Keratinocyte (primary cell): ENCODE measurements at regions not wholly inside any gene's neighbourhood (a gene's known extent, or its start where the extent isn't known, plus 50 kb on each side); places are given as distances from the start of the nearest gene placed in this dataset.

Experiments used
- DNase-seq: peaks from one replicate; pipeline ENCODE4 v3.0.0-alpha.2; 2011; ENCODE audit warnings: low read depth, missing footprints, low spot score
- FAIRE-seq: peaks from 2 replicates; lab custom pipeline; 2011; peaks lifted over from hg19 to GRCh38; lab: Jason Lieb, UNC
- H2AFZ ChIP-seq: 2 replicates; pipeline ENCODE4 v1.6.0; 2012; ENCODE audit warnings: low read length, control low read depth, inconsistent platforms; ENCODE audit not compliant: control insufficient read depth
- H3K27ac ChIP-seq: 2 replicates; pipeline ENCODE4 v1.5.1; 2011; ENCODE audit warnings: low read length; ENCODE audit not compliant: control insufficient read depth, insufficient read depth
- H3K27me3 ChIP-seq: 3 replicates; pipeline ENCODE4 v1.6.0; 2011; ENCODE audit warnings: low read length; ENCODE audit not compliant: control insufficient read depth, insufficient read depth; ENCODE audit errors: extremely low read depth
- H3K36me3 ChIP-seq, 2 experiments: 2 replicates in 1 of 2; 3 replicates in 1 of 2; pipeline ENCODE4 v1.5.1; 2011; ENCODE audit warnings: low read length in 2 of 2, mild to moderate bottlenecking in 1 of 2; ENCODE audit not compliant: control insufficient read depth in 2 of 2, insufficient read depth in 2 of 2; ENCODE audit errors: extremely low read depth in 1 of 2
- H3K4me1 ChIP-seq: 3 replicates; pipeline ENCODE4 v1.5.1; 2011; ENCODE audit warnings: low read length; ENCODE audit not compliant: control insufficient read depth, insufficient read depth; ENCODE audit errors: extremely low read depth
- H3K4me2 ChIP-seq: 3 replicates; pipeline ENCODE4 v1.6.0; 2011; ENCODE audit warnings: low read depth, low read length; ENCODE audit not compliant: control insufficient read depth, insufficient read depth; ENCODE audit errors: extremely low read depth
- H3K4me3 ChIP-seq, 3 experiments: fragments of 200-600 bp in 1 of 3; sonication (generic) in 1 of 3; 2 replicates in 2 of 3; 3 replicates in 1 of 3; pipeline ENCODE4 v1.5.1; 2011 to 2016; ENCODE audit warnings: low read length in 3 of 3, mild to moderate bottlenecking in 3 of 3, control low read depth in 2 of 3, inconsistent platforms in 1 of 3, low read depth in 1 of 3, mixed read lengths in 1 of 3, mixed run types in 1 of 3, moderate library complexity in 1 of 3; ENCODE audit not compliant: control insufficient read depth in 2 of 3, insufficient read depth in 2 of 3; ENCODE audit errors: extremely low read depth in 1 of 3
- H3K79me2 ChIP-seq: 2 replicates; pipeline ENCODE4 v1.6.0; 2012; ENCODE audit warnings: low read length; ENCODE audit not compliant: control insufficient read depth, insufficient read depth
- H3K9ac ChIP-seq: 3 replicates; pipeline ENCODE4 v1.6.0; 2011; ENCODE audit warnings: low read length; ENCODE audit not compliant: control insufficient read depth, insufficient read depth; ENCODE audit errors: extremely low read depth
- H3K9me1 ChIP-seq: 3 replicates; pipeline ENCODE4 v1.6.0; 2011; ENCODE audit warnings: low read length; ENCODE audit not compliant: control insufficient read depth, insufficient read depth; ENCODE audit errors: extremely low read depth
- H3K9me3 ChIP-seq: 2 replicates; pipeline ENCODE4 v1.5.1; 2012; ENCODE audit warnings: low read depth, low read length; ENCODE audit not compliant: control insufficient read depth
- H4K20me1 ChIP-seq: 3 replicates; pipeline ENCODE4 v1.6.0; 2011; ENCODE audit warnings: low read length; ENCODE audit not compliant: control insufficient read depth, insufficient read depth; ENCODE audit errors: extremely low read depth
- CTCF ChIP-seq, 3 experiments: IDR thresholded peaks in 1 of 3; conservative IDR thresholded peaks in 1 of 3; optimal IDR thresholded peaks in 1 of 3; 2 replicates in 2 of 3; 3 replicates in 1 of 3; pipeline versions ENCODE3 to v1.5.1; 2011; ENCODE audit warnings: low read length in 3 of 3, mild to moderate bottlenecking in 3 of 3, moderate library complexity in 2 of 3, control low read depth in 1 of 3, inconsistent platforms in 1 of 3; ENCODE audit not compliant: insufficient read depth in 2 of 3; ENCODE audit errors: extremely low read depth in 1 of 3
- EZH2 ChIP-seq: IDR thresholded peaks from one replicate; pipeline ENCODE4 v1.6.1; 2012; ENCODE audit warnings: inconsistent platforms, mild to moderate bottlenecking, low read length, moderate library complexity
- dilution Hi-C: fragments of 300-500 bp; cut with MboI; formaldehyde crosslinking; loops from one replicate; pipeline ENCODE4 v1.7.0; 2020; ENCODE audit warnings: low sequenced_read_pairs; ENCODE audit not compliant: extremely low pct_ligation_motif_present

GRCh38 chr10:3385487-3385886 lies 212.9 kb upstream of the PITRM1 start:
- peaks cover 3% of the 10 kb centered on the region for H3K27me3 ChIP-seq
- no peak overlapping the region for H3K4me3 ChIP-seq
- no peak overlapping the region for H3K27ac ChIP-seq
- H3K79me2 ChIP-seq: no peaks in the 10 kb centered on the region
- H3K9me1 ChIP-seq: no peaks in the 10 kb centered on the region
- no peaks in the 10 kb centered on the region for H3K9me3 ChIP-seq
- no peak for DNase-seq
- dilution Hi-C loops: no loop called here
- no peaks in the 10 kb centered on the region for H3K36me3 ChIP-seq
- H3K4me2 ChIP-seq: no peak overlapping the region
- FAIRE-seq: no peak
- no peak overlapping the region for H3K9ac ChIP-seq
- no peaks in the 10 kb centered on the region for H3K4me1 ChIP-seq
- no peak for TF ChIP-seq CTCF (optimal IDR thresholded peaks at IDR 0.05 in 1 of 3, IDR thresholded peaks at IDR 0.05 in 1 of 3, conservative IDR thresholded peaks at IDR 0.05 in 1 of 3; ENCODE audit: extremely low read depth in 1 of 3, insufficient read depth in 2 of 3, low read length in 3 of 3)
- no peak for TF ChIP-seq EZH2
- no peak overlapping the region for H2AFZ ChIP-seq
- H4K20me1 ChIP-seq: no peaks in the 10 kb centered on the region

GRCh38 chr10:3382092-3382491 lies 209.5 kb upstream of the PITRM1 start:
- dilution Hi-C loops: no loop called here
- Histone ChIP-seq H3K9ac (no peak overlapping the region), H3K4me1 (no peaks in the 10 kb centered on the region), H3K9me1 (no peaks in the 10 kb centered on the region), H3K9me3 (no peaks in the 10 kb centered on the region), H3K79me2 (no peaks in the 10 kb centered on the region), H3K4me2 (no peak overlapping the region), H4K20me1 (no peaks in the 10 kb centered on the region), H3K4me3 (no peak overlapping the region), H3K27me3 (peaks cover 3% of the 10 kb centered on the region), H3K36me3 (no peaks in the 10 kb centered on the region), H3K27ac (no peak overlapping the region), H2AFZ (no peak overlapping the region)
- no peak for DNase-seq
- no peak for FAIRE-seq
- TF ChIP-seq CTCF (optimal IDR thresholded peaks at IDR 0.05 in 1 of 3, IDR thresholded peaks at IDR 0.05 in 1 of 3, conservative IDR thresholded peaks at IDR 0.05 in 1 of 3; ENCODE audit: extremely low read depth in 1 of 3, insufficient read depth in 2 of 3, low read length in 3 of 3): no peak
- no peak for TF ChIP-seq EZH2
